Fibroblast of pulmonary artery (primary cell): ENCODE measurements at regions not wholly inside any gene's neighbourhood (a gene's known extent, or its start where the extent isn't known, plus 50 kb on each side); places are given as distances from the start of the nearest gene placed in this dataset.

Source experiments
- DNase-seq: peaks from one replicate; pipeline ENCODE4 v3.0.0-alpha.2; 2010; ENCODE audit warnings: low read depth
- H3K4me3 ChIP-seq: replicated peaks from 2 replicates; pipeline ENCODE4 v1.5.1; 2011; ENCODE audit warnings: low read depth, mild to moderate bottlenecking, control low read depth, low read length, moderate library complexity
- TF ChIP-seq, protein P1 (sequence below): IDR thresholded peaks from 2 replicates; pipeline ENCODE4 v1.5.1; 2011; ENCODE audit warnings: mild to moderate bottlenecking, control low read depth, low read length, inconsistent platforms; ENCODE audit errors: missing control alignments

DNA sequence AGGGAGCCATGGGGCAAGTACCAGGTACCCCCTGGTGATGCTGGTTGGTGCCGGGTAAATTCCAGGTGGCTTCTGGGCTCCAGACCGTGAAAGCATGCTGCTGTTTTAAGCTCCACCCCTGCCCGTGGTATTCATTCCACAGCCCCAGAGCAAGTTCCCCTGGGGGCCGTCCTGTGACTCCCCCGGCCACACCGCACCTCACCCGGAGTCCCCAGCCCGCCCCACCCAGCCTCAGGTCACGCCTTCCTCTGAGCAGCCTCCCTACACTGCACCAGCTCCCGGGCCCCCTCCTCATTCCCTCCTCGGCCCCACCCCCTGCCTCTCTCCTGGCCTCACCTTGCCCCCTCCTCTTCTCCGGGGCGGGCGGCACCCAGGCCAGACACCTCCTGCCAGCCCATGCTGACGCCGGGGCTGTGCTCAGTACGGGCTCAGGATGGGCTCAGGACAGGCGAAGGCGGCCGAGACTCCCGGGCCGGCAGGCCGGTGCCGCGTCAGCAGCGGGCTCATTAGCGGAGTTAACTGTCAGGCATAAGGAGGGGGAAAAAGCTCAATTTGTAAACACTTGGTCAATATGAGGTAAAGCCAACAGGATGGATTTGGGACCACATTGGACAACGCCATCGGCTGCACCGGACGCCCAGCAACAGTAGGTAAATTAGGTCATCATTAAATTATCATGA is 127.4 kb downstream of the FAM53A start:
- H3K4me3 ChIP-seq = no peak overlapping the region
- TF ChIP-seq, protein P1, sequence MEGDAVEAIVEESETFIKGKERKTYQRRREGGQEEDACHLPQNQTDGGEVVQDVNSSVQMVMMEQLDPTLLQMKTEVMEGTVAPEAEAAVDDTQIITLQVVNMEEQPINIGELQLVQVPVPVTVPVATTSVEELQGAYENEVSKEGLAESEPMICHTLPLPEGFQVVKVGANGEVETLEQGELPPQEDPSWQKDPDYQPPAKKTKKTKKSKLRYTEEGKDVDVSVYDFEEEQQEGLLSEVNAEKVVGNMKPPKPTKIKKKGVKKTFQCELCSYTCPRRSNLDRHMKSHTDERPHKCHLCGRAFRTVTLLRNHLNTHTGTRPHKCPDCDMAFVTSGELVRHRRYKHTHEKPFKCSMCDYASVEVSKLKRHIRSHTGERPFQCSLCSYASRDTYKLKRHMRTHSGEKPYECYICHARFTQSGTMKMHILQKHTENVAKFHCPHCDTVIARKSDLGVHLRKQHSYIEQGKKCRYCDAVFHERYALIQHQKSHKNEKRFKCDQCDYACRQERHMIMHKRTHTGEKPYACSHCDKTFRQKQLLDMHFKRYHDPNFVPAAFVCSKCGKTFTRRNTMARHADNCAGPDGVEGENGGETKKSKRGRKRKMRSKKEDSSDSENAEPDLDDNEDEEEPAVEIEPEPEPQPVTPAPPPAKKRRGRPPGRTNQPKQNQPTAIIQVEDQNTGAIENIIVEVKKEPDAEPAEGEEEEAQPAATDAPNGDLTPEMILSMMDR = no peak
- no peak for DNase-seq

DNA sequence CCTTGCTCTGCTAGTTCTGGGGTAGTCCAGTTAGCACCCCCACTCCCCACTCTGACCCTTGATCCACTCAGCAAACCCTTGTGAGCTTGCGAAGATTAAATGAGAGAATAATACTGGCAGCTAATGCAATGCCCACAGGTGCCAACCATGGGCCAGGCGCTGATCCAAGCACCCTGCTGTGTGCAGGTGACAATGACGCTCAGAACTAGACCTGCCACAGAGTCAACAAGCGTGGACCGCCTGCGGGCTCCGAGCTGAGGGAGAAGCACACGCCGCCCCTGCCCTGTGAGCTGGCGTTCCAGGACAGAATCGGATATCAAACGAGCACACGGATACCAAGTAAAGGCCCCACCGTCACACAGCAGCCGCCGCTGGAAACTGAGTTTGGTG is 129.2 kb downstream of the FAM53A start:
- DNase-seq = no peak
- no peak overlapping the region for H3K4me3 ChIP-seq
- TF ChIP-seq, protein P1 = no peak

DNA sequence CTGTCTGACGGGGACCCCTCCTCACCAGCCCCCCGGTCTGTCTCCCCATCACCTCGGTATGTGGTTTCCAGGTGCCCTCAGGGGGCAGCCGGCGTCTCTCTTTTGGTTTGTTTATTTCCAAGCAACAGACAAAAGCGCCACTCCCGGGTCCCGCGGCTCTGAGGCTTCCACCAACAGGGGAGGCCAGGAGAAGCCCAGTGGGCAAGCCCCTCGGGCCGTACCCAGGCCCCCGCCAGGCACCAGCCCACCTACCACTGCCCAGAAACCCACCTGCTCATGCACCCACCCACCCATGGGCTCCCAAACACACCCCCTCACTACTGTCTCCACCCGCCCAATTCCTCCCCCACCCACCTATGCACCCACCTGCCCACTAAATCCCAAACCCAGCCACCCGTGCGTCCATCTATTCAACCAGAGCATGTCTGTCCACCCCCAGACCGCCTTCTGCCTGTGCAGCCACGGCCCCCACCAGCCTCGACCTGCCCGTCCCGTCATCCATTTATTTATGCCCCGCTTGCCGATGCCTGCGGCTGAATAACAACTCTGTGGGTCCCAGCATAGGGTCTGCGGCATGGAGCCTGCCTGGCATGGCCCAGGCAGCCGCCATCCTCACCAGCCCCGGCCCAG is 129.8 kb downstream of the FAM53A start:
- no peak for DNase-seq
- H3K4me3 ChIP-seq = no peak overlapping the region
- TF ChIP-seq, protein P1 = no peak

DNA sequence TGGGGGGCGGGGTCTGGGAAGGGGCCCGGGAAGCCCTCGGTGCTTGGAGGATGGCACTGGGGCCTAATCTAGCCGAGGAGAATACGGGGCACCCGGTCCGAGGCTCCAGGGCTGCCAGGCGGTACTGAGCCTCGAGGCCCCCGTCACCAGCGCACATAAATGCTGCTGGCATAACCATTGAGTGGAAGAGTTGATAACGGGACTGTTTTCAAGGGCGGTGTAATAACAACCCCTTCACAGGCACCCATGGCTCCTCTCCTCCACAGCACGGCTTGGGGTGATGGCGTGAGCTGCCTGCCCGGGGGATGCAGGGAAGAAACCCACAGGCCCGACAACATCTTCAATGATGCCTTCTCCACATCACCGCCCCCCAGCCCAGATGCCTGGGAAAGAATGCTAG is 130.7 kb downstream of the FAM53A start:
- DNase-seq = no peak
- no peak overlapping the region for H3K4me3 ChIP-seq
- TF ChIP-seq, protein P1 = no peak

DNA sequence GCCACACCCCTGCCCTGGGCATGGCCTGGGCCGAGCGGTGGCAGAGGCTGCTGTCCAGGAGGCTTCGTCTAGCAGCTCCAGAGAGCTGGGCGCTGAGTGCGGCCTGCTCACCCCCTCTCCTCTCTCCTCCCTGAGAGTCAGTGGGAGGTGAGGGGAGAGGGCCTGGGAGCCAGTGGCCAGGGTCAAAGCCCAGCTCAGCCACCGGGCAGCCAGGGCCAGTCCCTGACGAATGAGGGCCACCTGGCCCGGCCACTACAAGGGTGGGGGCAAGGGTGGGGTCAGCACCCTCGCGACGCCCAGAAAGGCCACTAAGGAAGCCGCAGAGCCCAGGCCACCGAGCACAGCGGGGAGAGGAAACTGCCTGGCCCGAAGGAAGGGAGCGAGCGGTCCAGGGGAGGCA is 131.7 kb downstream of the FAM53A start:
- DNase-seq = no peak
- TF ChIP-seq, protein P1 = no peak

DNA sequence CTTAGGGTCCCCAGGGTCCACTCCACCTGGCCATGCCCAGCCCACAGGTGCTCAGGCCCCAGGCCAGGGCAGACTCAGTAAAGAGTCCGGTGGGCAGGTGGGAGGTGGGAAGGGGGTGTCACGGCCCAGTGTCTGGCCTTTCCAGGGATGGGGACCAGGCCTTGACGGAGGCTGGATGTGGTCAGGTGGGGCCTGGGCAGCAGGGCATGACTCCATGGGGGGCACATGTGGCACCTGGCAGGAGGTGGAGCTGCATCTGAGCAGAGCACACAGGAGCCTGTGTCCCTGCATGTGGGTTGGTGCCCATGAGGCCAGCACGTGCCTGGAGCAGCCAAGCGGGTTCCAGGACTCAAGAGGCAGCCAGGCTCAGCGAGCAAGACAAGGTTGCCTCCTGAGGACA is 132.9 kb downstream of the FAM53A start:
- TF ChIP-seq, protein P1 = no peak
- no peak for DNase-seq
- no peak overlapping the region for H3K4me3 ChIP-seq

More for the DNA sequence above, 131.7 kb downstream of the FAM53A start:
- H3K4me3 ChIP-seq = no peak overlapping the region
